Smooth muscle cell (in vitro differentiated cells): ENCODE measurements at regions not wholly inside any gene's neighbourhood (a gene's known extent, or its start where the extent isn't known, plus 50 kb on each side); places are given as distances from the start of the nearest gene placed in this dataset.

Source experiments
- DNase-seq: peaks from one replicate; lab custom pipeline; 2025; ENCODE audit not compliant: unreplicated experiment; lab: John Stamatoyannopoulos, UW
- H2AFZ ChIP-seq: fragments of 200-600 bp; sonication (generic); 2 replicates; pipeline ENCODE4 v1.6.0; 2016; ENCODE audit warnings: antibody characterized with exemption, low read depth, mild to moderate bottlenecking
- H3F3A ChIP-seq: fragments of 200-600 bp; sonication (generic); 2 replicates; pipeline ENCODE4 v1.6.0; 2017; ENCODE audit warnings: antibody characterized with exemption, low read depth
- H3K27ac ChIP-seq: fragments of 200-600 bp; sonication (generic); 2 replicates; pipeline ENCODE4 v1.5.1; 2016; ENCODE audit warnings: low read depth, mild to moderate bottlenecking
- H3K27me3 ChIP-seq: fragments of 200-600 bp; sonication (generic); 2 replicates; pipeline ENCODE4 v1.6.1; 2016; ENCODE audit warnings: low read depth, mild to moderate bottlenecking
- H3K36me3 ChIP-seq: fragments of 200-600 bp; sonication (generic); 2 replicates; pipeline ENCODE4 v1.5.1; 2016; ENCODE audit warnings: low read depth
- H3K4me1 ChIP-seq: fragments of 200-600 bp; sonication (generic); 2 replicates; pipeline ENCODE4 v1.5.1; 2016; ENCODE audit warnings: low read depth
- H3K4me2 ChIP-seq: fragments of 200-600 bp; sonication (generic); 2 replicates; pipeline ENCODE4 v1.6.0; 2016; ENCODE audit warnings: mild to moderate bottlenecking
- H3K4me3 ChIP-seq: fragments of 200-600 bp; sonication (generic); 2 replicates; pipeline ENCODE4 v1.5.1; 2016; ENCODE audit warnings: mild to moderate bottlenecking
- H3K79me2 ChIP-seq: fragments of 200-600 bp; sonication (generic); 2 replicates; pipeline ENCODE4 v1.6.0; 2016; ENCODE audit warnings: low read depth, mild to moderate bottlenecking
- H3K9ac ChIP-seq: fragments of 200-600 bp; sonication (generic); 2 replicates; pipeline ENCODE4 v1.6.0; 2016; ENCODE audit warnings: low read depth
- H3K9me3 ChIP-seq: fragments of 200-600 bp; sonication (generic); replicated peaks from 2 replicates; pipeline ENCODE4 v1.5.1; 2016; ENCODE audit warnings: low read depth
- H4K20me1 ChIP-seq: fragments of 200-600 bp; sonication (generic); 2 replicates; pipeline ENCODE4 v1.6.0; 2016; ENCODE audit warnings: low read depth
- WGBS: methylation state at CpG from one replicate; pipeline ENCODE4 v1.1.7; 2016; ENCODE audit warnings: low lambda C conversion rate; 5-methylcytosine and 5-hydroxymethylcytosine counted together
- TF ChIP-seq, protein P1 (sequence below): fragments of 200-600 bp; sonication (generic); IDR thresholded peaks from 2 replicates; pipeline ENCODE4 v1.5.1; 2017; ENCODE audit warnings: borderline replicate concordance, mild to moderate bottlenecking, antibody characterized with exemption; ENCODE audit not compliant: insufficient read depth, poor library complexity, severe bottlenecking

GRCh38 chr5:107300721-107301327 lies 369.9 kb downstream of the EFNA5 start:
- no peak for DNase-seq
- Histone ChIP-seq H3K27me3 (no peaks in the 10 kb centered on the region), H3K9ac (no peak overlapping the region), H4K20me1 (no peaks in the 10 kb centered on the region), H3K4me2 (peak overlapping the region; percentile 70), H3K27ac (no peak overlapping the region), H3F3A (no peaks in the 10 kb centered on the region), H2AFZ (peak overlapping the region; percentile 44), H3K4me3 (no peak overlapping the region), H3K9me3 (no peaks in the 10 kb centered on the region), H3K79me2 (no peaks in the 10 kb centered on the region), H3K4me1 (peaks cover 10% of the 10 kb centered on the region), H3K36me3 (no peaks in the 10 kb centered on the region)
- TF ChIP-seq, protein P1, sequence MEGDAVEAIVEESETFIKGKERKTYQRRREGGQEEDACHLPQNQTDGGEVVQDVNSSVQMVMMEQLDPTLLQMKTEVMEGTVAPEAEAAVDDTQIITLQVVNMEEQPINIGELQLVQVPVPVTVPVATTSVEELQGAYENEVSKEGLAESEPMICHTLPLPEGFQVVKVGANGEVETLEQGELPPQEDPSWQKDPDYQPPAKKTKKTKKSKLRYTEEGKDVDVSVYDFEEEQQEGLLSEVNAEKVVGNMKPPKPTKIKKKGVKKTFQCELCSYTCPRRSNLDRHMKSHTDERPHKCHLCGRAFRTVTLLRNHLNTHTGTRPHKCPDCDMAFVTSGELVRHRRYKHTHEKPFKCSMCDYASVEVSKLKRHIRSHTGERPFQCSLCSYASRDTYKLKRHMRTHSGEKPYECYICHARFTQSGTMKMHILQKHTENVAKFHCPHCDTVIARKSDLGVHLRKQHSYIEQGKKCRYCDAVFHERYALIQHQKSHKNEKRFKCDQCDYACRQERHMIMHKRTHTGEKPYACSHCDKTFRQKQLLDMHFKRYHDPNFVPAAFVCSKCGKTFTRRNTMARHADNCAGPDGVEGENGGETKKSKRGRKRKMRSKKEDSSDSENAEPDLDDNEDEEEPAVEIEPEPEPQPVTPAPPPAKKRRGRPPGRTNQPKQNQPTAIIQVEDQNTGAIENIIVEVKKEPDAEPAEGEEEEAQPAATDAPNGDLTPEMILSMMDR = no peak
- 25% methylated on average over 5 of the region's 5 CpGs for WGBS

DNA sequence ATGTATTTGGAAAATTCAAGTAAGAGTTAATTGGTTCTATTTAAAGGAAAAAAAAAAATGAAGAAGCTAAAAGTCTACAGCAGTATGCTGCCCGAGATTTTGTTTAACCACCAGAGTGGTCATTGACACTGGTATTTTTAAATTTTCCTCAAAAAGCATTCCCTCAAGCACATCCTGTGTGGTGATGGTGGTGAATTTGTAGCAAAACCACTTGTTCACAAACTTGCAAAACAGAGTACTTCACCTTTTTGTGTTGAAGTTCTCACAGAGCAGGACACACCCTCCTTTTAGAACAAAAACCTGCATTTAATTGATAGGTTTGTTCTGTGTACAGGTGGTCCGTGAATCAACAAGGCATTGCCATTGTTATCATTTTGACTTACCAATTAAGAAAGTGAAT lies 374.2 kb downstream of the EFNA5 start:
- H3K27me3 ChIP-seq = no peaks in the 10 kb centered on the region
- no peak for DNase-seq
- no peaks in the 10 kb centered on the region for H4K20me1 ChIP-seq
- TF ChIP-seq, protein P1 = no peak
- no peak overlapping the region for H3K4me2 ChIP-seq
- 82% methylated on average over 2 of the region's 2 CpGs for WGBS
- no peak overlapping the region for H3K27ac ChIP-seq
- H3K9me3 ChIP-seq = no peaks in the 10 kb centered on the region
- H3K9ac ChIP-seq = no peak overlapping the region
- peaks cover 10% of the 10 kb centered on the region for H3K4me1 ChIP-seq
- H3K36me3 ChIP-seq = no peaks in the 10 kb centered on the region
- peak overlapping the region; percentile 67 for H2AFZ ChIP-seq
- H3K4me3 ChIP-seq = no peak overlapping the region
- H3F3A ChIP-seq = no peaks in the 10 kb centered on the region
- no peaks in the 10 kb centered on the region for H3K79me2 ChIP-seq

DNA sequence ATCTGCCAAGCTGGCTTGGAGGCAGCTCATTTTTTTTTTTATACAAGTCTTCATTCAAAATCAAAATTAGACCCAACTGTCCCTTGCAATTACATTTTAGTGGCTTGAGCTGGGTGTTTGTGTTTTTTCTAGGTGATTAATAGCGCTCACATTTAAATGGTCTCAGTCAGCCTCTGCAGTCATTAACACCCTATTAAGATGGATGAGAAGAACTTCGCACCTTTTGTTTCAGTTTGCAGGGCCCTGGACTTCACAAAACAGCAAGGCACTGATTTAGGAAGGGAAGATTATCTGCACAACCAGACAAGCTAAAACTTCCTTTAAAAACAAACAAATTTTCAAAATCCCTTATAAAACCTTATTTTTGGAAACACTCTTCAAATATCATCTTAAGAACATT lies 374.8 kb downstream of the EFNA5 start:
- H3K27me3 ChIP-seq = no peaks in the 10 kb centered on the region
- H3K36me3 ChIP-seq = no peaks in the 10 kb centered on the region
- no peaks in the 10 kb centered on the region for H3K79me2 ChIP-seq
- peak overlapping the region; percentile 67 for H2AFZ ChIP-seq
- TF ChIP-seq, protein P1 = no peak
- H4K20me1 ChIP-seq = no peaks in the 10 kb centered on the region
- no peak for DNase-seq
- WGBS = 63% methylated on average over 2 of the region's 2 CpGs
- H3K4me1 ChIP-seq = peaks cover 4% of the 10 kb centered on the region
- no peak overlapping the region for H3K4me2 ChIP-seq
- H3K9ac ChIP-seq = no peak overlapping the region
- no peaks in the 10 kb centered on the region for H3F3A ChIP-seq
- no peak overlapping the region for H3K4me3 ChIP-seq
- no peaks in the 10 kb centered on the region for H3K9me3 ChIP-seq
- no peak overlapping the region for H3K27ac ChIP-seq

GRCh38 chr5:107294669-107295068 lies 376.1 kb downstream of the EFNA5 start:
- no peaks in the 10 kb centered on the region for H4K20me1 ChIP-seq
- no peak overlapping the region for H3K9ac ChIP-seq
- H3K4me1 ChIP-seq = no peaks in the 10 kb centered on the region
- 67% methylated on average over 1 of the region's 1 CpG for WGBS
- H3K4me3 ChIP-seq = no peak overlapping the region
- no peaks in the 10 kb centered on the region for H3F3A ChIP-seq
- H3K36me3 ChIP-seq = no peaks in the 10 kb centered on the region
- DNase-seq = no peak
- H3K9me3 ChIP-seq = no peaks in the 10 kb centered on the region
- H2AFZ ChIP-seq = peak overlapping the region; percentile 62
- no peaks in the 10 kb centered on the region for H3K27me3 ChIP-seq
- H3K4me2 ChIP-seq = no peak overlapping the region
- no peaks in the 10 kb centered on the region for H3K79me2 ChIP-seq
- TF ChIP-seq, protein P1 = no peak
- H3K27ac ChIP-seq = no peak overlapping the region
